Adrenal gland (tissue), 9 donors: ENCODE measurements at regions not wholly inside any gene's neighbourhood (a gene's known extent, or its start where the extent isn't known, plus 50 kb on each side); places are given as distances from the start of the nearest gene placed in this dataset.

Experiments used
- DNase-seq, 7 donors: peaks; one replicate each; pipeline ENCODE4 v3.0.0-alpha.2; 2019 to 2020
- H3K27ac ChIP-seq, 5 donors: fragments of 200-600 bp; sonication (generic) in 4 of 5; 1 replicate in 3 of 5; 2 replicates in 2 of 5; pipeline versions ENCODE4 v1.5.1 to v1.8.0; 2016 to 2020; ENCODE audit warnings: mild to moderate bottlenecking in 1 of 5
- H3K27me3 ChIP-seq: fragments of 200-600 bp; 2 replicates; pipeline ENCODE4 v1.8.0; 2021
- H3K36me3 ChIP-seq, 2 donors: fragments of 200-600 bp; replicated peaks in 1 of 2; 1 replicate in 1 of 2; 2 replicates in 1 of 2; pipeline versions ENCODE4 v1.5.1 to v1.8.0; 2018 to 2022
- H3K4me1 ChIP-seq, 2 donors: fragments of 200-600 bp; replicated peaks in 1 of 2; 1 replicate in 1 of 2; 2 replicates in 1 of 2; pipeline versions ENCODE4 v1.5.1 to v1.8.0; 2018 to 2021
- H3K4me3 ChIP-seq, 4 donors: fragments of 200-600 bp; sonication (generic) in 3 of 4; one replicate each; pipeline ENCODE4 v1.5.1; 2016 to 2018
- H3K9me3 ChIP-seq, 3 donors: fragments of 200-600 bp; sonication (generic) in 1 of 3; replicated peaks in 1 of 3; 1 replicate in 2 of 3; 2 replicates in 1 of 3; pipeline versions ENCODE4 v1.5.1 to v1.8.0; 2016 to 2021
- CTCF ChIP-seq, 6 experiments: fragments of 450-650 bp in 4 of 6; fragments of 200-600 bp in 2 of 6; sonication (generic) in 1 of 6; IDR thresholded peaks; 1 replicate in 5 of 6; 2 replicates in 1 of 6; pipeline versions ENCODE4 v1.5.1 to v1.8.0; 2016 to 2021; ENCODE audit warnings: antibody characterized with exemption in 6 of 6, mild to moderate bottlenecking in 2 of 6, moderate library complexity in 1 of 6
- POLR2A ChIP-seq, 2 donors: fragments of 450-650 bp; IDR thresholded peaks; one replicate each; pipeline ENCODE4 v1.6.1; 2017; ENCODE audit warnings: antibody characterized with exemption in 2 of 2, mild to moderate bottlenecking in 2 of 2, moderate library complexity in 1 of 2
- WGBS, 4 donors: extraction: QIAGEN DNeasy Blood & Tissue Kit in 2 of 4; methylation state at CpG; one replicate each; pipeline versions ENCODE4 v1.1.5 to v1.1.7; 2013 to 2017; 5-methylcytosine and 5-hydroxymethylcytosine counted together
- intact Hi-C, 2 donors: fragments of 100-400 bp; cut with DNase I; formaldehyde crosslinking; loops; one replicate each; pipeline versions ENCODE4 v1.14.1 to v1.15.0; 2022 to 2023
- microRNA-seq, 3 donors: library from miRNA; unstranded; fragments of <30 nt; microRNA quantifications; one replicate each; pipeline ENCODE4, GENCODE V29; 2017 to 2020
- small RNA-seq, 2 donors: library from RNA; depleted of rRNA; stranded (forward); fragments of <200 nt; gene quantifications; one replicate each; pipeline ENCODE3, GENCODE V24; 2016
- donor health status: healthy with polysubstance abuse.
- donor health status: Bipolar disorder and iron deficiency.
- donor health status: DM: yes; HTN: yes; CAD: no.
- donor health status: DM: no; HTN: no; CAD: no.
- donor health status: DM: no; HTN: no; CAD: no.

- DNase-seq: no peak
- 78 to 93% (median 84%) methylated on average over 2 of the region's 2 CpGs for WGBS, 4 donors
- H3K36me3 ChIP-seq: no peaks in the 10 kb centered on the region
- H3K9me3 ChIP-seq: no peaks in the 10 kb centered on the region
- no peak overlapping the region for H3K4me3 ChIP-seq
- intact Hi-C loops: no loop called here
- no peaks in the 10 kb centered on the region for H3K4me1 ChIP-seq
- no peak overlapping the region for H3K27ac ChIP-seq
- TF ChIP-seq POLR2A (IDR thresholded peaks at IDR 0.05) (no peak), CTCF (IDR thresholded peaks at IDR 0.05) (no peak)
- H3K27me3 ChIP-seq: no peaks in the 10 kb centered on the region
These were observed 64.6 kb upstream of the LMO3 start for GRCh38 chr12:16670456-16671050.

GRCh38 chr12:16669756-16670155 lies 63.8 kb upstream of the LMO3 start:
- no peak overlapping the region for H3K4me3 ChIP-seq
- no peak overlapping the region for H3K27ac ChIP-seq
- no peak for DNase-seq
- H3K36me3 ChIP-seq: no peaks in the 10 kb centered on the region
- intact Hi-C loops: no loop called here
- WGBS, 4 donors: 31 to 46% (median 36%) methylated on average over 1 of the region's 1 CpG
- H3K27me3 ChIP-seq: no peaks in the 10 kb centered on the region
- TF ChIP-seq CTCF (IDR thresholded peaks at IDR 0.05): no peak
- TF ChIP-seq POLR2A (IDR thresholded peaks at IDR 0.05): no peak
- H3K4me1 ChIP-seq: no peaks in the 10 kb centered on the region
- H3K9me3 ChIP-seq: no peaks in the 10 kb centered on the region

- H3K36me3 ChIP-seq: no peaks in the 10 kb centered on the region
- WGBS, 4 donors: 63 to 73% (median 64%) methylated on average over 2 of the region's 2 CpGs
- intact Hi-C loops: no loop called here
- no peaks in the 10 kb centered on the region for H3K27me3 ChIP-seq
- no peak for DNase-seq
- TF ChIP-seq POLR2A (IDR thresholded peaks at IDR 0.05): no peak
- no peak for TF ChIP-seq CTCF (IDR thresholded peaks at IDR 0.05)
- no peak overlapping the region for H3K27ac ChIP-seq
- no peaks in the 10 kb centered on the region for H3K9me3 ChIP-seq
- no peaks in the 10 kb centered on the region for H3K4me1 ChIP-seq
- H3K4me3 ChIP-seq: no peak overlapping the region
These were observed 62.2 kb upstream of the LMO3 start for GRCh38 chr12:16668198-16668597.

- Histone ChIP-seq H3K4me1 (no peaks in the 10 kb centered on the region), H3K36me3 (no peaks in the 10 kb centered on the region), H3K27ac (no peak overlapping the region), H3K9me3 (peaks cover 0 to 5% (median 0%) of the 10 kb centered on the region in 3 donors), H3K27me3 (no peaks in the 10 kb centered on the region), H3K4me3 (no peak overlapping the region)
- no peak for DNase-seq
- intact Hi-C loops: no loop called here
- TF ChIP-seq POLR2A (IDR thresholded peaks at IDR 0.05): no peak
- TF ChIP-seq CTCF (IDR thresholded peaks at IDR 0.05): no peak
- WGBS, 4 donors: 44 to 63% (median 48%) methylated on average over 1 of the region's 1 CpG; no CpG with 5 or more reads in 1 of the 4 donors
These were observed 52.7 kb upstream of the LMO3 start for GRCh38 chr12:16658699-16659098.

Small RNA genes lying in the stretch of these regions (microRNA-seq; reads per million reads assigned to microRNA genes)
- 0 reads per million in 3 donors for gene MIR3974

Small RNA genes lying in the stretch of these regions (small RNA-seq; reads per million reads assigned to genes)
- 0 reads per million in 2 donors for gene RNU6-837P
